HG02885 (cell line): ENCODE measurements at regions not wholly inside any gene's neighbourhood (a gene's known extent, or its start where the extent isn't known, plus 50 kb on each side); places are given as distances from the start of the nearest gene placed in this dataset.
A peak's percentile ranks its signal among the peaks of the same experiment; 100 is the strongest.
"Not testable (repeated sequence)": the region's sequence is repeated elsewhere in the genome, so short reads cannot be mapped to it uniquely, and the experiment has no call there.

ENCODE experiments used
- ATAC-seq: cut with Tn5 transposase; IDR thresholded peaks from one replicate; pipeline ENCODE4 v1.9.1; 2021; ENCODE audit warnings: mild to moderate bottlenecking; ENCODE audit not compliant: unreplicated experiment, poor library complexity

DNA sequence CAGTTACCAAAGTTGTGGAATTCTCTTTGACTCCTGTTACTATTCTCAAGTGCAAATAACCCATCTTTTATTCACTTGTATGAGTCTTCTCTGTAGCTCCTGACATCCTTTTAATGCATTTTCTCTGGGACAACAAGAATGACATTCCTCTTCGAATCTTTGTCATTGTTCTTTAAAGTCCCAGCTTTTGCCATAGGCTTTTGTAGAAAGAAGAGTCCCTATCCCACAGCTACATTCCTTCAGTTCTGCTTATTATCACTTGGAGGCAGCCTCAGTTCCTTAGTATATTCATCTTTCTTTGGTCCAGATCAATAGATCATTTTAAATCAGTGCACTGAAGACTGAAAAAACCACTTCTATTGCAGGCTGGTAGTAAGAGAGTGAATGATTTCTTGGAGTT, 560.2 kb downstream of the DACH1 start:
- ATAC-seq: no peak

DNA sequence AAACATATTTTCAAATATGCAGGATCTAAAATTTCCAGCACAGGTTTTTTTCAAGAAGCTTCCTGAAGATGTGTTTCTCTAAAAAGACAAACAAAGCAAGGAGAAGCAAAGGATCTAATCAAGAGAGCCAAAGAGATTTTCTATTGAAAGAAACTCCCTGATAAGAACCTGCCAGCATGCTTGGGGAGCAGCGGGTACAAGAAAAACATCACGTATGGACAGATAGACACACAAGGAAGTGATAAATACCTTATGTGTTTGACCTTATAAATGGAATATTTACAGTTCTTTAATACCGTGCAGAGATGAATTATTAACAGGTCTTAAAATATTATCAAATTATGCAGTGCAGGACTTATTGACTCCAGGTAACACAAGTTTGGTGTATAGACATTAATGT, 562.1 kb downstream of the DACH1 start:
- ATAC-seq: no peak

DNA sequence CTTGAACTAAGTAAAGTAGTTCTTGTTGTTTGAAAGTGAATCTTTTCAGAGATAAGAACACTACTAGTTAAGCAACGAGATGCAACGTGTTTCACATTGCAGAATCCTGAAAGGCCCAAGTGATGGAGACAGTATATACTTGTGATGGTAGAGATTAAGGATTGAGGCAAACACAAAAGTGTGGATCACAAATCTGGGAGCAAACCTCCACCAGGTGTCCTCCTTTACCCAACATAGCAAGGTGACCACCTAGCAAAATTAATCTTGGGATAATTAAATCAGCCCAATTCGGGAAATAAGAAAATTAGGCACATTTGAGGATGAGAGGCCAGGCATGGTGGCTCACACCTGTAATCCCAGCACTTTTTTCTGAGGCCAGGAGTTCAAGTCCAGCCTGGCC, 563.9 kb downstream of the DACH1 start:
- ATAC-seq: no peak

DNA sequence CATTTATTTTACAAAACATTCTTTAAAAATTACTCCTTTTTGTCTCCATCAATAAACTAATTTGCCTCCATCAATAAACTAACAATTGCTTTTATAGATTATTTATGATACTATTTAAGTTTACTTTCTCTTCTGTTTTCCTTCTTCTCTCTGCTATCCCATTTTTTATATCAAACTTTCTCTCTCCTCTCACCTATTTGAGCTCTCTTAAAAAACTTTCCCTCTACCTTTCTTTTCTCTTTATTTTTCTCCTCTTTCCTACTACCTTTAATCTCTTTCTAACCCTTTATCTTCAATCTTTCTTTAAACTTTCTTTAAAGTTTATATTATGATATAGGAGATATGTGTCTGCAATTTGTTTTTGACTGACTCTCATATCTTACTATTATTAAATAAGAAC, 566.4 kb downstream of the DACH1 start:
- no peak for ATAC-seq

DNA sequence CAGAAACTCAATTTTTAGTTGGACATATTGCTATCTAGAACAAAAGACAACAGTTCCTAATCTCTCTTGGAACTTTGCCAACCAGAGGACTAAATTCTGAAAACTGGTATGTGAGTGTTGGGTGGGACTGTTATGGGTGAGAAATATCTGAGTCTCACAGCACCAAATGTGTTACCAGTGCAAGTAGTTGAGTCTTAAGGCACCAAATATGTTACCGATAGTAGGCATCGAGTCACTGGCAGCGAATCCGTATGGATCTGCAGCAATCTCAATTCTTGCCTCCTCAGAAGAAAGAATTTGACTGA, 575.2 kb downstream of the DACH1 start:
- ATAC-seq: no peak

DNA sequence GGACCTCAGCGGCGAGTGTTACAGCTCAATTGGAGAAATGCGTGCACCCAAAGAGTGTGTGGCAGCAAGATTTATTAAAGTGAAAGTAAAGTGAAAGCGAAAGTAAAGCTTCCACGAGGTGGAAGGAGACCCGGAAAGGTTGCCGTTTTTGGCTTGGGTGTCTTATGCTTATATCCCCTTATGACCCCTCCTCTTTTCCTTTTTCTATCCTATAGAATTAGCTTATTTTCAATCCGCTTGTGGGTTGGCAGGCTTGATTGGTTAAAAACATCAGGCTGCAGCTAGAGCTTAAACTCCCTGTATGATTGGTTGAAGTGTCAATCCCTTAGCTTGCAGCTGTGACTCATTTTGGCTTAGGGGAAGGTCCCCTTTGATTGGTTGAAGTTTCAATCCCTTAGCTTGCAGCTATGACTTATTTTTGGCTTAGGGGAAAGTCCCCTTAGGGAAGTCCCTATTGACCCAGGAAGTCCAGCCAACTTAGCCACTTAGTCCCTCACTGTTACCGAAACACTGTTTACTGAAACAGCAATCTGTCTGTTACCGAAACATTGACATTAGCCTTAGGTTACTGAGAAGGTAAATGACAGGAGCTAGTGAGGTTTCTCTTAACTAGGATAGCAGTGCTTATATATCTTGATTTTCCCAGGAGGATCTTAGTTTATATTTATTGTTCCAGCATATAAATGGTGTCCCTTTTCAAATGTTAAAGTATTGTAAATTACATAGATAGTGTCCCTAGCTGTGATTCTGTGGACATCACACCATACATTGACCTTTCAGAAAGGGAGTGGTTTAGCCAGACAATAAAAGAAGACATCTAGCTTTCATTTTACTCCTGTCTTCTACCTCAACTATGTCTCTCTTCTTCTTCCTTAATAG, 575.8 kb downstream of the DACH1 start:
- ATAC-seq: peak; percentile 88

DNA sequence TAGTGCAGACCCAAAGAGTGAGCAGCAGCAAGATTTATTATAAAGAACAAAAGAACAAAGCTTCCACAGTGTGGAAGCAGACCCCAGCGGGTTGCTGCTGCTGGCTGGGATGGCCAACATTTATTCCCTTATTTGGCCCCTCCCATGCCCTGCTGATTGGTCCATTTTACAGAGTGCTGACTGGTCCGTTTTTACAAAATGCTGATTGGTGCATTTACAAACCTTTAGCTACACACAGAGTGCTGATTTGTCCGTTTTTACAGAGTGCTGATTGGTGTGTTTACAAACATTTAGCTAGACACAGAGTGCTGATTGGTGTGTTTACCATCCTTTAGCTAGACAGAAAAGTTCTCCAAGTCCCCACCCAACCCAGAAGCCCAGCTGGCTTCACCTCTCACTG, 577.0 kb downstream of the DACH1 start:
- not testable (repeated sequence) for ATAC-seq

DNA sequence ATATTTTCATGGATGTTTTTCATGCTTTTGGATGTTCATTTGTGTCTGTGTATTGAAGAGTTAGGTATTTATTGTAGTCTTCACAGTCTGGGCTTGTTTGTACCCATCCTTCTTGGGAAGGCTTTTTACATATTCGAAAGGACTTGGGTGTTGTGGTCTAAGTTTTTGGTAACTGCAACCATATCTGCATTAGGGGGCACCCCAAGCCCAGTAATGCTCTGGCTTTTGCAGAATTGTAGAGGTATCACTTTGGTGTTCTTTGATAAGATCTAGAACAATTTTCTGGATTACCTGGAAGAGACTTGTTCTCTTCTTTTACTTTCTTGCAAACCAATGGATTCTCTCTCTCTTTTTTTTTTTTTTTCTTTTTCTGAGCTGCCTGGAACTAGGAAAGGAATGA, 581.3 kb downstream of the DACH1 start:
- peak; percentile 60 for ATAC-seq

DNA sequence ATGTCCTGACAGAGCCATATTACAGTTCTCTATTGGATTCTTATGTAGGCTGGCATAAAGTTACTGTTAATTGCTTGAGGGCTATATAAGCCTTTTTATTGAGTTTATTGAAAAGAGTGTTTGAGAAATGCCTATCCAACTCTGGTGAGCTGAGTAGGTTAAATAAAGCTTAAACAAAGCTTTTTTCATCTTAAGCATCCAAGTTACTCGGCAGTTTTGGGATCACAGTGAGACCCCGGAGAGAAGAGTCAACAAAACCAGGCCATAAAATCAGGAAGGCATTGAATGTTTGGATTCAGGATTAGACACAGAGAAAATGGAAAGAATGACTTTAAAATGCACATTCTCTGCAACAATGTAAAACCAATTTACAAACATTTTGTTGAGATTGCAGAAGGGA, 588.5 kb downstream of the DACH1 start:
- ATAC-seq: no peak

DNA sequence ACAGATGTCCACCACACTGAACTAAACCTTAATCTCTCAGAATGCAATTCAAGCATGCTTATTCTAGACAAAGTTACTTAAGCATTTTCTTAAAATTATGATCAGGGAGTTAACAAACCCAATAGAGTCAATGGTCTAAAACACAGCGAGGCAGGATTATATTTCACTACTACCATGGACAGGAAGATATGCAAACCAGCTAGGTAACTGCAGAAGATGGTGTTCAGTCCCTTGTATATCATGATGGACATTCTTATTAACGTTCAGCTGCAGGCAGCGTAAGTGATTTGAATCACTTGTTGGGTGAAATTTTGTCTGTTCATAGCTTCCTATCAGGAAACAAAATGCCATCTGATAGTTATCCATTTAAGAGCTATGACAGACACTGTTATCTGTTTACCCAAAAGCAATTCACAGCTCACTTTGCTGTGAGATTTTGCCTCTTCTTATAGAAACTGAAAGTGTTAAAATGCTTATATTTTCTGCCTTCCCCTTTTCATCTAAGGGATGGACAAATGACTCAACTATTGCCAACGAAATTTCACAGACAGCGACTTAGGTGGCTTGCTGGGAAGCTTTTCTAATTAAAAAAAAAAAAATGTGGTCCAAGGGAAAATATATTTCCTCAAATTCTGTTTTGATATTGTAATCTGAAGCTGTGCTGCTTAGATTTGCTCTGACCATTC, 591.9 kb downstream of the DACH1 start:
- peak; percentile 97 for ATAC-seq

DNA sequence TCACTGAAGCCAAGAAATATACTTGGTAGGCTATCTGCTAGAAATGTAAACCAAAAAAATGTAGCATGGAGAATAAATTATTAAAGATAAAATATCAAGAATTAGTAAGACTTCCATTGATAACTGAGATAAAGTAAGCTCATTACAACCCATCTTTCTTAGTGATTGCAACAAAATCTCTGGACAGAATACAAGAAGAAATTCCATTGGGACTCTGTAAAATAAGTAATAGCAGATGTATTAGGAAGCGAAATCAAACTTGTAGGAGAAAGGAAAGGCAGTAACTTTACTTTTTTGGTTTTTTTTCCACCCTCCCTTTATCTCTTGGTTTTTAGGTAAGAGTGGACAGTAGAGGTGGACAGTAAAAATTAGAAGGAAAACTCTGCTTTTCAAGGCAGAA, 605.7 kb downstream of the DACH1 start:
- no peak for ATAC-seq

DNA sequence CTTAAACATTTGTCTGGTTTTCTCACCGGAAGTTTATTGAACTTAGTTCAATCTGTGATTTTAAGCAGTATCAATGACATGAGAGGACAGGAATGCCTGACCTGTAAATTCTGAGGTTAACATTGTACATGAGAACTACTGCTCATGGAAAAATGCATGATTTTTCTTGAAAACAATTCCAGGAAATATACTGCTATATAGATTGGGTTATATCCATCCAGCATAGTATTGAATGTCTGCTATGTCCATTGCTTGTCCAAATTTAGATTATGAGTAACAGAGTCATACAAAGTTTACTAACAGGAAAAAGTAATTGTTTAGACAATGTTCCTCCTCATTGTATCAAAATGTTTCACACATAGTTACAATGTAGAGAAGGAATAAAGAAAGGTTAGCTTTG, 606.8 kb downstream of the DACH1 start:
- ATAC-seq: no peak

DNA sequence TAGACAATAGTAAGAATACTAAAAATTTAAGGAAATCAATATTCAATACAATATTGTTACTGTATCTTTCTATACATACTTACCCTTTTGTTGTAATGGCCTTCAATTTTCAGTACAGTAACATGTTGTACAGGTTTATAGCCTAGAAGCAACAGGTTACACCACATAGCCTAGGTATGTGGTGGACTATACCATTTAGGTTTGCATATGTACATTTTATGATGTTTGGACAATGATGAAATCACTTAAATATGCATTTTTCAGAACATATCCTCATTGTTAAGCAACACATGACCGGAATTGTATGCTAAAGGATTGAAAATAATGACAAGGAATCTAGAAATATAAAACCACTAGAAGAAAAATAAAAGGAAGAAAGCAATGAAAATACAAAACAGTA, 611.4 kb downstream of the DACH1 start:
- ATAC-seq: no peak

DNA sequence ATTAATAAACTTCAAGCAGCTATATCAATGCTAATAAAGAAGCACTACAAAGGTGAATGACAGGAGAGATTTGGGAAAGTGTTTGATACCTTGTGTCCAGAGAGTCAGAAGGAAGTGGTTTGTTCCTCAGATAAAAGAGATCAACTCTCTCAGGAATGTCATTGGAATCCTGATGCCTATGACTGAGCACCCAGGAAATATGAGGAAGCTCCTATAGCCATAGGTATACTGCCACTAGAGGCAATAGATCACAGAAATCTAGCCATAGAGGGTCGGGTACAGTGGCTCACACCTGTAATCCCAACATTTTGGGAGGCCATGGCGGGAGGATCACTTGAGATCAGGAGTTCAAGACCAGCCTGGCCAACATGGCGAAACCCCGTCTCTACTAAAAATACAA, 612.6 kb downstream of the DACH1 start:
- no peak for ATAC-seq

DNA sequence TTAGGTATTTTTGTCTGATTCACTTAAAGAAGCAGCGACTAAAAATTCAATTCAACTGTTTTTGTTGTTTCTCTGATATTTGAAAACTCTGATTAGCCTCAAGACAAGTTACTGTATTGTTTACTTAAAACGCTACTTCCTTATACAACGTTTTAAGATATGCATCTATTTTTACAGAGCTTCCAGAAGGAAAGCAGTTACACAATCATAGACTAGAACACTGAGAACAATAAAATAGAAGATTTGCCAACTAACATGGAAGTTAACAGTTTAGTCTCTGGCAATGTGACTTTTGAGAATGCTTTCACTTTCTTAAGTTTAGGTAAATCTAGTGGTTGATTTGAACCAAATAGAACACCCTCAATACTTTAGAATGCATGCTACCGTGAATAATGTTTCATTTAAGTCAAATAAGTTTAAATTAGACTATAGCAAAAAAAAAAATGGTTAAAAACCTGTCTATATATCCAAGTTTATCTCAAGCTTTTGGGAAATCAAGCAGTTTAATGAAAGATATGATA, 614.8 kb downstream of the DACH1 start:
- ATAC-seq: peak; percentile 65

DNA sequence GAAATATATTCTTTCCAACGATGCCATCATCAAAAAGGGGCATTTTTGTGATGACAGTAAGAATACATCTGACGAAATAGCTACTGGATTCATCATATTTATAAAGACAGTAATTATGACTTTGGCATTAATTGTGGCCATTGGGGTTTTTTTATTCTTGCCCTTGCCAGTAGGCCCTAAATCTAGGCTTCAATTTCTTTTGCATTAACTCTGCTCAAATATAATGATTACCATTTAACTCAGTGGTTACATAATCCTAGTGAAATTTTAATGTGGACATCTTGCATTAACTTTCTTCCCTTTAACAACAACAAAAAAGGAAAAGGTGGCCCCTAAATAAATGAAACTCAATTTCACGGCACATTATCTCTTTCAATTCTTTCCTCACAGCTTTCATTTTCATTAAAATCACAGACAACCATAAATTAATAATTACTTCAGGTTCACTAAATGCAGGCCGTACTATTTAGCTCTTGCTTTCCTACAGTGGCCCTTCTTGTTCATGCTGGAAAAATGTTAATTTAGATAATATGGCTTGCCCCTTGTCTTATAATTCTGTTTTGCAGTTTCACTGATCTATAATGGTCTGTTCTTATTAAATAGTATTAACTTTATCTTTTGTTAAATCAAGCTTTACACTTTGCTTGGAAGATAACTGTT, 615.6 kb downstream of the DACH1 start:
- ATAC-seq: no peak

DNA sequence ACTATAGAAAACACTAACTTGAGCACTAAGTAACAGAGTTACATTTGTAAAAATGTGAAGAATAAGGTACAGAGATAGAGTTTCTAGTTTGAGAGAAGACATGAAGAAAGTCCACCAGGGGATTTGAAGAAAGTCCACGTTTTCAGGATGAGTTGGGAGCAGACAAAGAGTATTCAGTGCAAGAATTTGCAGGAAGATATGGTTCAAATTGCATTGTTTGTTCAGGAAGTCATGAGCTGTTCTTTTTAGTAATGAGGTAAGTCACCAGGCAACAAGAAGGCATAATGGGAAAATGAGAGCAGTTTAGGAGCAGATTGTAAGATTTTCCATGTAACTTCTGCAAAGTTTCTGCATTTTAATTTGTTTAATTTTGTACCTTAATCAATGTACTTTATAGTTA, 618.0 kb downstream of the DACH1 start:
- ATAC-seq: no peak

DNA sequence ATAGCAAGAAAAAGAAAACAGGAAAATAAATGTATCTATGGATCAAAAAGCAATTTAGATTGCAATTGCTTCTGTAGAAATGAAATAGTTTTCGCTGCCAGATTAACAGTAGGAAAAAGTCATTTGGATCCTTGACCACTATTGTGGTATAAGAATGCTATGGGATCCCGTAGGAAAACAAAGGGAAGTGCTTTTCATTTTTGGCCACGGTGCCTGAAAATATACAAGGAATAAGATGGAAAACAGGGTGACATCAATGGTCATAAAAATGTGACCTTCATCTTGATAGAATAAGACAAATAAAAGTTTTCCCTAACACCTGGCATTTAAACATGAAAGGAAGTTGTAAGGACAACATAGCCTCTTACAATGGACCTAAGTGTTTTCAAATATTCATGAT, 622.8 kb downstream of the DACH1 start:
- no peak for ATAC-seq

DNA sequence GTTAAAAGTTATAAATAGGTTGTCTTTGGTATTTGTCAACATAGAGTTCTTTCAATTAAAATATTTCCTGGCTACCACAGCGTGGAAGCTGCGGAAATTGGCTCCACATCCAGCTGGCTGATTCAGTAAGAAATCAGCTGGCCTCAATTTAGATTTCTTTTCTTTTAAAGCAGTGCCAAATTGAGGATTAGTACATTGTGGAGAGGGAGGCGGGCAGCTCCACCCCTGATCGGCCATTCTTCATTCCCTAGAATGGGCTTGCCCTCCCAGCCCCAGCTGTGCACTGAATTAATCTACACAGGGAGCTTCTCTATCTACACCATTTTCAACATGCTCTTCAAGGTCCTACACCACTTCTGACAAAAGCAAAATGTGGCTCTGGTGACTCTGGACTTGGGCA, 624.8 kb downstream of the DACH1 start:
- no peak for ATAC-seq

DNA sequence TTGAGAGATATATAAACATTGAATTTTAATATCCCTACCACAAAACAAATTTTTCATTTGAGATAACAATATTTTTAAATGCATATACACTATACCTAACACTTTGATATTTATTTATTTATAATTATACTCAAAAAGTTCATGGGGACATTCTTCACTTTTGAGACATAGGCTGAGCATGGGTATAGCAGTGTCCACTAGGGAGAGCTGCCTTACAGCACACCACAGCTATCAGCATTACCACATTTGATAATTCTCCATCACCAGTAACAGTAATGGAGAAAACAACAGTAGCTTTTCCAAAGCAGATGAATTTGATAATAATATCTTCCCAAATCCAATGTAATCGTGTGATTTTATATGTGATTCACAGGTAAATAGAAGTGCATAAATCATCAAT, 626.1 kb downstream of the DACH1 start:
- peak; percentile 82 for ATAC-seq

DNA sequence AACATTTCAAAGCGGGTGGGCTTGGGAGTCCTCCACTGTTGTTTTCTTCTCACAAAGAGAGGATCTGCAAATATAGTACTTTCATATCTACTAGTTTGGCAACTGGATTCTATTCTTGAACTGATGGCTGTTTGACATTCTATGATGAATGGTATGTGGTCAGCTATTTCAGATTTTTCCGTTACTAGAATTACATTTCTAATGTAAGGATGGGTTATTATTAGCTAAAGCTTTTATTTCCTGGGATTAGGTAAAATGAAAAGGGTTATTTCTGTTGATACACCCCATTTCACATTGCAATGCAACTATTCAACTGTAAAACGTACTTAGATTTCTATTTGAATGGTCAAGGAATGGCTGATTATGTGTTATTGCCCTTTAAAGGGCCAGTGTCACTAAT, 629.7 kb downstream of the DACH1 start:
- no peak for ATAC-seq
